NB4 (cell line): ENCODE measurements at regions not wholly inside any gene's neighbourhood (a gene's known extent, or its start where the extent isn't known, plus 50 kb on each side); places are given as distances from the start of the nearest gene placed in this dataset.
A peak's percentile ranks its signal among the peaks of the same experiment; 100 is the strongest.

Experiments
- DNase-seq: peaks from one replicate; pipeline ENCODE4 v3.0.0; 2010; ENCODE audit warnings: low read depth
- H3K4me3 ChIP-seq: one replicate; pipeline ENCODE4 v1.5.1; 2011; ENCODE audit warnings: mild to moderate bottlenecking, low read depth, low read length, moderate library complexity
- MYC ChIP-seq: IDR thresholded peaks from 2 replicates; pipeline ENCODE4 v1.6.1; 2011; ENCODE audit warnings: low read depth, low read length
- POLR2A ChIP-seq: IDR thresholded peaks from 2 replicates; pipeline ENCODE4 v1.6.1; 2011; ENCODE audit warnings: mild to moderate bottlenecking; ENCODE audit not compliant: insufficient read length; ENCODE audit errors: extremely low read depth
- TF ChIP-seq, protein P1 (sequence below): IDR thresholded peaks from 2 replicates; pipeline ENCODE4 v1.6.1; 2011; ENCODE audit warnings: low read depth, low read length
- TF ChIP-seq, protein P2 (sequence below): IDR thresholded peaks from one replicate; pipeline ENCODE4 v1.5.1; 2012; ENCODE audit warnings: low read depth, low read length

DNA sequence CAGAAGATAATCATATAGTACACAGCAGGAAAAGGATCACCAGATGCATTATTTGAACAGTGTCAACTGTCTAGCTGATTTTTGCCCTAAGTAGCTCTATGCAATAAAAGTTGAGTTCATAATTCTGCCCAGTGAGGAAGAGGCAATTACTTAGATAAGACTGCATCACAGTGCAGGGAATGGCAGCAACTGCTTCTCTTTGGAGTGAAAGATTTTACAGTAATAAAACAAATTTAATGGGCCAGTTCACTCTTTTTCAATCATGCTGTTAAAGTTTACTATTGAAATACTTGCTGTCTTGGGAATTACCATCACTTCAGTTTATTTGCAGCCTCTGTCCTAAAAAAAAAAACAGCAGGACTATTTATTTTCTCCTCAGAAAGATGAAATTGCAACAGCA lies 907.9 kb downstream of the ANKRD7 start:
- no peak for DNase-seq
- TF ChIP-seq POLR2A (no peak), MYC (no peak)
- TF ChIP-seq, protein P1, sequence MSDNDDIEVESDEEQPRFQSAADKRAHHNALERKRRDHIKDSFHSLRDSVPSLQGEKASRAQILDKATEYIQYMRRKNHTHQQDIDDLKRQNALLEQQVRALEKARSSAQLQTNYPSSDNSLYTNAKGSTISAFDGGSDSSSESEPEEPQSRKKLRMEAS, result no peak
- TF ChIP-seq, protein P2, sequence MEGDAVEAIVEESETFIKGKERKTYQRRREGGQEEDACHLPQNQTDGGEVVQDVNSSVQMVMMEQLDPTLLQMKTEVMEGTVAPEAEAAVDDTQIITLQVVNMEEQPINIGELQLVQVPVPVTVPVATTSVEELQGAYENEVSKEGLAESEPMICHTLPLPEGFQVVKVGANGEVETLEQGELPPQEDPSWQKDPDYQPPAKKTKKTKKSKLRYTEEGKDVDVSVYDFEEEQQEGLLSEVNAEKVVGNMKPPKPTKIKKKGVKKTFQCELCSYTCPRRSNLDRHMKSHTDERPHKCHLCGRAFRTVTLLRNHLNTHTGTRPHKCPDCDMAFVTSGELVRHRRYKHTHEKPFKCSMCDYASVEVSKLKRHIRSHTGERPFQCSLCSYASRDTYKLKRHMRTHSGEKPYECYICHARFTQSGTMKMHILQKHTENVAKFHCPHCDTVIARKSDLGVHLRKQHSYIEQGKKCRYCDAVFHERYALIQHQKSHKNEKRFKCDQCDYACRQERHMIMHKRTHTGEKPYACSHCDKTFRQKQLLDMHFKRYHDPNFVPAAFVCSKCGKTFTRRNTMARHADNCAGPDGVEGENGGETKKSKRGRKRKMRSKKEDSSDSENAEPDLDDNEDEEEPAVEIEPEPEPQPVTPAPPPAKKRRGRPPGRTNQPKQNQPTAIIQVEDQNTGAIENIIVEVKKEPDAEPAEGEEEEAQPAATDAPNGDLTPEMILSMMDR, result no peak
- no peak overlapping the region for H3K4me3 ChIP-seq

DNA sequence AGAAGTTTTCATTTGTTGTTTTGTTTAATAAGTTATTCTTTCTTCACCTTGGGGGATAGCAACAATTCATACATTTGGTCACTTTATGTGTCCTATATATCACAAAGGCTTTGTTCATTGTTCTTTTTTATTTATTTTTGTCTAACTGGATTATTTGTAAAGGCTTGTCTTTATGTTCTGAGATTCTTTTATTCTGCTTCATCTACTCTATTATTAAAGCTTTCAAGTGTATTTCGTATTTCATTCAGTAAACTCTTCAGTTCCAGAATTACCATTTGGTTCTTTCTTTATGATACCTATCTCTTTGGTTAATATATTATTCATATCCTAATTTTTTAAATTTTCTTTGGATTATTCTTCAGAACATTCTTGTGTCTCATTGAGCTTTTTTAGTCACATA lies 942.9 kb downstream of the ANKRD7 start:
- no peak for DNase-seq
- H3K4me3 ChIP-seq, result no peak overlapping the region
- TF ChIP-seq, protein P1, result no peak
- TF ChIP-seq MYC, result no peak
- no peak for TF ChIP-seq POLR2A

DNA sequence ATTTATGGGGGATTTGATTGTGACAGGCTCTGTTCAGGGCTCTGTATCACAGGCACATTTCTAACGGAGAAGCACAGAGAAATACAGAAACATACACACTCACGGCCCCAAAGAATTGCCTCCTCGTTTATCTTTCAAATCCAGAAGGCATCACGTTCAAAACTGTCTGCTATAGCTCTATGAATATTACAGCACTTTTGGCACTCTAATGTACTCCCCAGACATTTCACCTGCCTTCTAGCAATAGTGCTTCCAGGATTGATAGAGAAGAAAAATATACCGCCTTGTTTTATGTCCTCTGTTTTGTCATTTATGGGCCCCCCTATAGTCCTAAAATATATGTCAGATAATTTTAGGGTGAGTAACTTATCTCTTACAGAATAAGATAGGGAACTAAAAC lies 947.5 kb downstream of the ANKRD7 start:
- H3K4me3 ChIP-seq, result no peak overlapping the region
- TF ChIP-seq MYC (no peak), POLR2A (no peak)
- TF ChIP-seq, protein P1, result no peak
- TF ChIP-seq, protein P2, result no peak
- no peak for DNase-seq

DNA sequence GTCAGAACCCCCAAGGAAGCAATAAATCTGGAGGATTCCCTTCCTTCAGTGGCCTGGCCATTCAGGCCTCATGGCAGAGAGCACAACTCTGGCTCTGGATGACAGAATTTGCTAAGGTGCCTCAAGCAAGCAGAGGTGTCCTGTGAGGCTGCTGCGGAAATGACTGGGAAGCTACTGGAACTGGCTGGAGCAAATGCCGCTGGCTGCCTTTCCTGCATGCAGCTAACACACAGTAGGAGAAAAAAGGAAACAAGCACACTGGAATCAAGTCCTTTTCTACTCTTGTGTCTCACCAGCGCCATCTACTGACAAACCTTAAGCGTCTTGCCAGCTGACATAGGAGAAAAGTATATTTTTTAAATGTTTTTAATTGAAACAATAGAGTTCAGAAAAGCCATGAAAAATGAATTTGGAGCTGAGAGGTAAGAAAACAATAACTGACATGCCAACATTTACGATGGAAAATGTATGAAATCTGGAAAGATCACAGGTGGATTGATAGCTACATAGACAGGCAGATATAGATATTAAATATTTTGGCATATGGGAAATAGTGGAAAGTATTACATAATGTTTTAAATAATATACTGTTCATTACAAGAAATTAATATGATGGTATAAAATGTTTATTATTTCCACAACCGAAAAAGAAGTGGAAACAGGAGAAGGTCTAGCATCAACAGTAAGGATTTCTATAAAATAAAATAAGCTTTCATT lies 951.6 kb downstream of the ANKRD7 start:
- peak; percentile 89 for DNase-seq
- TF ChIP-seq, protein P2, result peak; percentile 88
- no peak; the same call in 1 of the 2 replicates for TF ChIP-seq MYC

DNA sequence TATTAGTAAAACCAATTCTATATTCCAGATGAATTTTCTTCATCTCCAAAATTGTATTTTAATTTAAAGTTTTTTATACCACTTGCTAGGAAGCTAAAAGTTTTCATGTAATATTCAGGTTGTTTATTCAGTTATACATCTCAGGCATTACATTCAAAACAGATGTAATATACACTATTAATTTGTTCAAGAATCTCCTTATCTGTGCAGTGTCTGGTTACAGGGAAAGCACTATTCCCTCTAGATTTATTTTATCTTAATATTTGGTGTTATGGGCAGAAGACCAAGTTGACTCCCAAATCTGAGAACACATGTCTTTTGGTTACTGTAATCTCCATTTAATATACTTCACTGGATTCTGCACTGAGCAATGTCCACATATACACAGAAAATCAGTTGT lies 953.4 kb downstream of the ANKRD7 start:
- DNase-seq, result no peak
- no peak for TF ChIP-seq POLR2A
- TF ChIP-seq, protein P2, result no peak
- TF ChIP-seq MYC, result no peak
- TF ChIP-seq, protein P1, result no peak
- no peak overlapping the region for H3K4me3 ChIP-seq

More for the DNA sequence above, 951.6 kb downstream of the ANKRD7 start:
- no peak overlapping the region for H3K4me3 ChIP-seq

DNA sequence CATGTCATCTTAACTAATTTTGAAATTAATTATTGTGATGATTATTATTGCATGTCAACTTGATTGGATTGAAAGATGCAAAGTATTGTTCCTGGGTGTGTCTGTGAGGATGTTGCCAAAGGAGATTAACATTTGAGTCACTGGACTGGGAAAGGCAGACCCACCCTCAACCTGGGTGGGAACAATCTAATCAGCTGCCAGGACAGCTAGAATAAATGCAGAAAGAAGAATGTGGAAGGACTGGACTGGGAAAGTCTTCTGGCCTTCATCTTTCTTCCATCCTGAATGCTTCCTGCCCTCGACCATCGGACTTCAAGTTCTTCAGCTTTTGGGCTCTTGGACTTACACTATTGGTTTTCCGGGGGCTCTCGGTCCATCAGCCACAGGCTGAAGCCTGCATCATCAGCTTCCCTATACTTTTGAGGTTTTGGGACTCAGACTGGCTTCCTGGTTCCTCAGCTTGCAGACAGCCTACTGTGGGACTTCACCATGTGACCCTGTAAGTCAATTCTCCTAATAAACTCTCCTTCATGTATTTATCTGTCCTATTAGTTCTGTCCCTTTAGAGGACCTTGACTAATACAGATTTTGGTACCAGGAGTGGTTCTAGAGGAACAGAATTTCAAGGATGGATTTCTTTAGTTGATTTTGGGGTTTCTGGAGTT lies 959.8 kb downstream of the ANKRD7 start:
- TF ChIP-seq MYC (no peak), POLR2A (no peak)
- TF ChIP-seq, protein P2, result no peak
- TF ChIP-seq, protein P1, result no peak
- DNase-seq, result no peak
- no peak overlapping the region for H3K4me3 ChIP-seq
